ENCODE measurements at regions not wholly inside any gene's neighbourhood (a gene's known extent, or its start where the extent isn't known, plus 50 kb on each side); places are given as distances from the start of the nearest gene placed in this dataset.

- H3K4me3 ChIP-seq (ENCODE audit: low read depth, low read length) = no peak overlapping the region
- DNase-seq (ENCODE audit: low read depth) = no peak
- CTCF ChIA-PET = no interaction called here
These were observed 92.8 kb upstream of the RASEF start for GRCh38 chr9:83155733-83156132.

GRCh38 chr9:83154821-83155220, 91.9 kb upstream of the RASEF start:
- H3K4me3 ChIP-seq (ENCODE audit: low read depth, low read length) = no peak overlapping the region
- POLR2A ChIA-PET = no interaction called here
- no peaks in the 10 kb centered on the region for H3K27me3 ChIP-seq (ENCODE audit: control insufficient read depth, insufficient read depth, low read length)
- no peak for DNase-seq (ENCODE audit: low read depth)
- TF ChIP-seq CTCF (IDR thresholded peaks at IDR 0.05; ENCODE audit: insufficient read depth, low read depth, low read length) = no peak
- H3K36me3 ChIP-seq (ENCODE audit: control insufficient read depth, insufficient read depth, low read length) = no peaks in the 10 kb centered on the region
- CTCF ChIA-PET = no interaction called here

More at GRCh38 chr9:83155733-83156132, 92.8 kb upstream of the RASEF start:
- no peaks in the 10 kb centered on the region for H3K27me3 ChIP-seq (ENCODE audit: control insufficient read depth, insufficient read depth, low read length)
- no peaks in the 10 kb centered on the region for H3K36me3 ChIP-seq (ENCODE audit: control insufficient read depth, insufficient read depth, low read length)
- TF ChIP-seq CTCF (IDR thresholded peaks at IDR 0.05; ENCODE audit: insufficient read depth, low read depth, low read length) = no peak
- POLR2A ChIA-PET = no interaction called here

- Histone ChIP-seq H3K27me3 (ENCODE audit: control insufficient read depth, insufficient read depth, low read length) (no peaks in the 10 kb centered on the region), H3K4me3 (ENCODE audit: low read depth, low read length) (no peak overlapping the region), H3K36me3 (ENCODE audit: control insufficient read depth, insufficient read depth, low read length) (no peaks in the 10 kb centered on the region)
- TF ChIP-seq CTCF (IDR thresholded peaks at IDR 0.05; ENCODE audit: insufficient read depth, low read depth, low read length) = no peak
- POLR2A ChIA-PET = no interaction called here
- CTCF ChIA-PET = no interaction called here
- DNase-seq (ENCODE audit: low read depth) = no peak
These were observed 91.3 kb upstream of the RASEF start for GRCh38 chr9:83154087-83154736.

- ChIA-PET POLR2A (no interaction called here), CTCF (no interaction called here)
- DNase-seq (ENCODE audit: low read depth) = no peak
- Histone ChIP-seq H3K4me3 (ENCODE audit: low read depth, low read length) (no peak overlapping the region), H3K27me3 (ENCODE audit: control insufficient read depth, insufficient read depth, low read length) (no peaks in the 10 kb centered on the region), H3K36me3 (ENCODE audit: control insufficient read depth, insufficient read depth, low read length) (no peaks in the 10 kb centered on the region)
- TF ChIP-seq CTCF (IDR thresholded peaks at IDR 0.05; ENCODE audit: insufficient read depth, low read depth, low read length) = no peak
These were observed 90.1 kb upstream of the RASEF start for GRCh38 chr9:83153030-83153429.

GRCh38 chr9:83151627-83152137, 88.7 kb upstream of the RASEF start:
- ChIA-PET POLR2A (no interaction called here), CTCF (no interaction called here)
- no peak for TF ChIP-seq CTCF (IDR thresholded peaks at IDR 0.05; ENCODE audit: insufficient read depth, low read depth, low read length)
- H3K27me3 ChIP-seq (ENCODE audit: control insufficient read depth, insufficient read depth, low read length) = no peaks in the 10 kb centered on the region
- no peak overlapping the region for H3K4me3 ChIP-seq (ENCODE audit: low read depth, low read length)
- DNase-seq (ENCODE audit: low read depth) = no peak
- H3K36me3 ChIP-seq (ENCODE audit: control insufficient read depth, insufficient read depth, low read length) = no peaks in the 10 kb centered on the region
